ENCODE measurements at regions not wholly inside any gene's neighbourhood (a gene's known extent, or its start where the extent isn't known, plus 50 kb on each side); places are given as distances from the start of the nearest gene placed in this dataset.

GRCh38 chr6:21367649-21368154 lies 225.8 kb upstream of the SOX4 start:
- no peak for TF ChIP-seq JUND (IDR thresholded peaks at IDR 0.05; ENCODE audit: low read depth)
- DNase-seq (ENCODE audit: low read depth in 1 of 2, low spot score in 1 of 2), result no peak
- in situ Hi-C loops (cut with HindIII; ENCODE audit: low pct_unique_long_range_greater_than_20kb, low sequenced_read_pairs), result no loop called here

- DNase-seq (ENCODE audit: low read depth in 1 of 2, low spot score in 1 of 2), result no peak
- TF ChIP-seq JUND (IDR thresholded peaks at IDR 0.05; ENCODE audit: low read depth), result no peak
- in situ Hi-C loops (cut with HindIII; ENCODE audit: low pct_unique_long_range_greater_than_20kb, low sequenced_read_pairs), result no loop called here
These were observed 222.5 kb upstream of the SOX4 start for GRCh38 chr6:21371061-21371460.

- no peak for TF ChIP-seq JUND (IDR thresholded peaks at IDR 0.05; ENCODE audit: low read depth)
- in situ Hi-C loops (cut with HindIII; ENCODE audit: low pct_unique_long_range_greater_than_20kb, low sequenced_read_pairs), result no loop called here
- no peak for DNase-seq (ENCODE audit: low read depth in 1 of 2, low spot score in 1 of 2)
These were observed 221.8 kb upstream of the SOX4 start for GRCh38 chr6:21371676-21372171.

GRCh38 chr6:21375151-21376116 lies 218.1 kb upstream of the SOX4 start:
- in situ Hi-C loops (cut with HindIII; ENCODE audit: low pct_unique_long_range_greater_than_20kb, low sequenced_read_pairs), result no loop called here
- DNase-seq (ENCODE audit: low read depth in 1 of 2, low spot score in 1 of 2), result no peak
- no peak for TF ChIP-seq JUND (IDR thresholded peaks at IDR 0.05; ENCODE audit: low read depth)

- in situ Hi-C loops (cut with HindIII; ENCODE audit: low pct_unique_long_range_greater_than_20kb, low sequenced_read_pairs), result no loop called here
- peak in 1 of 2 experiments; percentile 29 for DNase-seq (ENCODE audit: low read depth in 1 of 2, low spot score in 1 of 2)
- TF ChIP-seq JUND (IDR thresholded peaks at IDR 0.05; ENCODE audit: low read depth), result no peak
These were observed 216.2 kb upstream of the SOX4 start for GRCh38 chr6:21377356-21377755.

GRCh38 chr6:21381331-21381963 lies 212.1 kb upstream of the SOX4 start:
- peak in 1 of 2 experiments; percentile 18 for DNase-seq (ENCODE audit: low read depth in 1 of 2, low spot score in 1 of 2)
- in situ Hi-C loops (cut with HindIII; ENCODE audit: low pct_unique_long_range_greater_than_20kb, low sequenced_read_pairs), result no loop called here
- no peak for TF ChIP-seq JUND (IDR thresholded peaks at IDR 0.05; ENCODE audit: low read depth)

GRCh38 chr6:21382821-21383449 lies 210.6 kb upstream of the SOX4 start:
- DNase-seq (ENCODE audit: low read depth in 1 of 2, low spot score in 1 of 2), result no peak
- no peak for TF ChIP-seq JUND (IDR thresholded peaks at IDR 0.05; ENCODE audit: low read depth)
- in situ Hi-C loops (cut with HindIII; ENCODE audit: low pct_unique_long_range_greater_than_20kb, low sequenced_read_pairs), result no loop called here

- in situ Hi-C loops (cut with HindIII; ENCODE audit: low pct_unique_long_range_greater_than_20kb, low sequenced_read_pairs), result no loop called here
- no peak for TF ChIP-seq JUND (IDR thresholded peaks at IDR 0.05; ENCODE audit: low read depth)
- no peak for DNase-seq (ENCODE audit: low read depth in 1 of 2, low spot score in 1 of 2)
These were observed 210.0 kb upstream of the SOX4 start for GRCh38 chr6:21383450-21384085.

GRCh38 chr6:21384216-21384615 lies 209.3 kb upstream of the SOX4 start:
- TF ChIP-seq JUND (IDR thresholded peaks at IDR 0.05; ENCODE audit: low read depth), result no peak
- DNase-seq (ENCODE audit: low read depth in 1 of 2, low spot score in 1 of 2), result no peak
- in situ Hi-C loops (cut with HindIII; ENCODE audit: low pct_unique_long_range_greater_than_20kb, low sequenced_read_pairs), result no loop called here

- in situ Hi-C loops (cut with HindIII; ENCODE audit: low pct_unique_long_range_greater_than_20kb, low sequenced_read_pairs), result no loop called here
These were observed 206.8 kb upstream of the SOX4 start for GRCh38 chr6:21386744-21387143.

GRCh38 chr6:21390532-21391213 lies 202.9 kb upstream of the SOX4 start:
- no peak for TF ChIP-seq JUND (IDR thresholded peaks at IDR 0.05; ENCODE audit: low read depth)
- DNase-seq (ENCODE audit: low read depth in 1 of 2, low spot score in 1 of 2), result no peak
- in situ Hi-C loops (cut with HindIII; ENCODE audit: low pct_unique_long_range_greater_than_20kb, low sequenced_read_pairs), result no loop called here

More at GRCh38 chr6:21386744-21387143, 206.8 kb upstream of the SOX4 start:
- peak; percentile 15 to 54 for DNase-seq (ENCODE audit: low read depth in 1 of 2, low spot score in 1 of 2)
- TF ChIP-seq JUND (IDR thresholded peaks at IDR 0.05; ENCODE audit: low read depth), result no peak
